H1 (cell line): ENCODE measurements at regions not wholly inside any gene's neighbourhood (a gene's known extent, or its start where the extent isn't known, plus 50 kb on each side); places are given as distances from the start of the nearest gene placed in this dataset.

Experiments used
- CTCF ChIA-PET: fragments of 300-600 bp; sonication (Branson Sonifier 250); formaldehyde crosslinking; loops from one replicate; lab custom pipeline; 2021; ENCODE audit not compliant: partially characterized antibody; lab: Charles Lee
- POLR2A ChIA-PET: fragments of 300-600 bp; sonication (Branson Sonifier 250); formaldehyde crosslinking; loops from one replicate; lab custom pipeline; 2021; ENCODE audit warnings: inconsistent platforms; ENCODE audit not compliant: partially characterized antibody; lab: Charles Lee
- DNase-seq, 2 experiments: peaks; one replicate each; pipeline versions ENCODE4 v3.0.0 to v3.0.0-alpha.2; 2010 to 2022; ENCODE audit warnings: low spot score in 2 of 2, low read depth in 1 of 2, mixed read lengths in 1 of 2
- FAIRE-seq: peaks from 2 replicates; lab custom pipeline; 2011; peaks lifted over from hg19 to GRCh38; lab: Jason Lieb, UNC
- H2AFZ ChIP-seq: 2 replicates; pipeline ENCODE4 v1.8.1; 2012; ENCODE audit warnings: low read length, inconsistent platforms
- H2AK5ac ChIP-seq: 2 replicates; pipeline ENCODE4 v1.6.1; 2013; ENCODE audit warnings: low read depth, low read length
- H2BK120ac ChIP-seq: replicated peaks from 2 replicates; pipeline ENCODE3; 2013; ENCODE audit warnings: low read depth, low read length, inconsistent platforms
- H2BK12ac ChIP-seq: 2 replicates; pipeline ENCODE4 v1.6.1; 2013; ENCODE audit warnings: low read depth, low read length
- H2BK15ac ChIP-seq: 2 replicates; pipeline ENCODE4 v1.6.1; 2013; ENCODE audit warnings: low read length
- H2BK20ac ChIP-seq: 2 replicates; pipeline ENCODE4 v1.6.1; 2013; ENCODE audit warnings: low read length
- H2BK5ac ChIP-seq: 2 replicates; pipeline ENCODE4 v1.6.1; 2013; ENCODE audit warnings: low read depth, low read length
- H3K14ac ChIP-seq: 2 replicates; pipeline ENCODE4 v1.6.1; 2013; ENCODE audit warnings: inconsistent platforms; ENCODE audit not compliant: insufficient read length
- H3K18ac ChIP-seq: 2 replicates; pipeline ENCODE4 v1.6.1; 2013; ENCODE audit warnings: low read length; ENCODE audit errors: extremely low read depth
- H3K23ac ChIP-seq: 2 replicates; pipeline ENCODE4 v1.6.1; 2013; ENCODE audit warnings: inconsistent platforms; ENCODE audit not compliant: insufficient read length
- H3K23me2 ChIP-seq: 2 replicates; pipeline ENCODE4 v1.6.1; 2013; ENCODE audit warnings: low read depth, low read length
- H3K27ac ChIP-seq: 2 replicates; pipeline ENCODE4 v1.6.1; 2011; ENCODE audit warnings: low read depth, low read length, inconsistent platforms
- H3K27me3 ChIP-seq, 4 experiments: replicated peaks in 1 of 4; 1 replicate in 1 of 4; 2 replicates in 3 of 4; pipeline versions ENCODE4 v1.6.1 to v1.8.1; 2011 to 2013; ENCODE audit warnings: low read length in 3 of 4, mild to moderate bottlenecking in 3 of 4, inconsistent platforms in 2 of 4, mixed read lengths in 2 of 4, moderate library complexity in 1 of 4; ENCODE audit not compliant: control insufficient read depth in 3 of 4, insufficient read depth in 3 of 4; ENCODE audit errors: extremely low read depth in 1 of 4
- H3K36me3 ChIP-seq, 4 experiments: 2 replicates each; pipeline versions ENCODE4 v1.6.1 to v1.8.1; 2011 to 2013; ENCODE audit warnings: mild to moderate bottlenecking in 4 of 4, low read length in 3 of 4, moderate library complexity in 2 of 4, control low read depth in 1 of 4, inconsistent platforms in 1 of 4; ENCODE audit not compliant: insufficient read depth in 4 of 4, control insufficient read depth in 2 of 4
- H3K4ac ChIP-seq: replicated peaks from 2 replicates; pipeline ENCODE3; 2013; ENCODE audit warnings: low read length, low read depth, mixed read lengths, inconsistent platforms; ENCODE audit not compliant: insufficient read length
- H3K4me1 ChIP-seq, 4 experiments: replicated peaks in 1 of 4; 1 replicate in 1 of 4; 2 replicates in 3 of 4; pipeline versions ENCODE4 v1.6.1 to v1.8.1; 2011 to 2013; ENCODE audit warnings: low read length in 3 of 4, inconsistent platforms in 2 of 4, mixed read lengths in 1 of 4; ENCODE audit not compliant: insufficient read depth in 4 of 4, control insufficient read depth in 3 of 4
- H3K4me2 ChIP-seq, 2 experiments: 2 replicates each; pipeline versions ENCODE4 v1.6.1 to v1.8.1; 2011 to 2013; ENCODE audit warnings: low read depth in 2 of 2, low read length in 2 of 2, control low read depth in 1 of 2, inconsistent platforms in 1 of 2, mild to moderate bottlenecking in 1 of 2; ENCODE audit not compliant: insufficient read depth in 1 of 2
- H3K4me3 ChIP-seq, 4 experiments: fragments of 200-600, 300-600 bp in 1 of 4; sonication (generic), shearing (Covaris generic), sonication (Bioruptor Twin) in 1 of 4; 2 replicates each; pipeline versions ENCODE4 v1.5.1 to v1.8.1; 2011 to 2016; ENCODE audit warnings: low read length in 4 of 4, low read depth in 3 of 4, control low read depth in 2 of 4, inconsistent platforms in 2 of 4, mild to moderate bottlenecking in 2 of 4, mixed read lengths in 1 of 4, moderate library complexity in 1 of 4; ENCODE audit not compliant: insufficient read depth in 2 of 4; ENCODE audit errors: extremely low read depth in 1 of 4
- H3K56ac ChIP-seq: replicated peaks from 2 replicates; pipeline ENCODE3; 2013; ENCODE audit warnings: low read depth, mild to moderate bottlenecking, mixed read lengths, low read length, inconsistent platforms; ENCODE audit not compliant: insufficient read length
- H3K79me1 ChIP-seq: 2 replicates; pipeline ENCODE4 v1.6.1; 2013; ENCODE audit warnings: low read depth, low read length, control low read depth
- H3K79me2 ChIP-seq, 2 experiments: 2 replicates each; pipeline versions ENCODE4 v1.6.1 to v1.8.1; 2012 to 2013; ENCODE audit warnings: low read length in 2 of 2, mild to moderate bottlenecking in 2 of 2, inconsistent platforms in 1 of 2; ENCODE audit not compliant: insufficient read depth in 2 of 2, control insufficient read depth in 1 of 2
- H3K9ac ChIP-seq, 4 experiments: replicated peaks in 1 of 4; 1 replicate in 1 of 4; 2 replicates in 3 of 4; pipeline versions ENCODE4 v1.6.1 to v1.8.1; 2011 to 2013; ENCODE audit warnings: low read depth in 3 of 4, low read length in 3 of 4, control low read depth in 2 of 4, mild to moderate bottlenecking in 2 of 4, moderate library complexity in 2 of 4, inconsistent platforms in 1 of 4; ENCODE audit errors: extremely low read depth in 1 of 4
- H3K9me3 ChIP-seq, 2 experiments: 2 replicates each; pipeline versions ENCODE4 v1.6.1 to v1.8.1; 2012 to 2013; ENCODE audit warnings: mild to moderate bottlenecking in 2 of 2, moderate library complexity in 2 of 2, control low read depth in 1 of 2, inconsistent platforms in 1 of 2, low read depth in 1 of 2, low read length in 1 of 2, mixed read lengths in 1 of 2; ENCODE audit not compliant: insufficient read depth in 2 of 2
- H4K20me1 ChIP-seq, 2 experiments: replicated peaks in 1 of 2; 2 replicates each; pipeline versions ENCODE3 to v1.8.1; 2011 to 2013; ENCODE audit warnings: inconsistent platforms in 2 of 2, low read length in 2 of 2, mild to moderate bottlenecking in 1 of 2; ENCODE audit not compliant: insufficient read depth in 2 of 2, control insufficient read depth in 1 of 2
- H4K5ac ChIP-seq: 2 replicates; pipeline ENCODE4 v1.6.1; 2013; ENCODE audit warnings: low read length, low read depth, mixed read lengths, inconsistent platforms; ENCODE audit not compliant: insufficient read length
- H4K8ac ChIP-seq: 2 replicates; pipeline ENCODE4 v1.8.0; 2013; ENCODE audit warnings: mild to moderate bottlenecking, moderate library complexity, low read length, inconsistent platforms; ENCODE audit not compliant: insufficient read depth; ENCODE audit errors: extremely low read depth
- H4K91ac ChIP-seq: replicated peaks from 2 replicates; pipeline ENCODE3; 2013; ENCODE audit warnings: low read length, mixed read lengths, inconsistent platforms; ENCODE audit not compliant: insufficient read length
- CTCF ChIP-seq, 3 experiments: IDR thresholded peaks; 1 replicate in 2 of 3; 2 replicates in 1 of 3; pipeline versions ENCODE4 v1.5.1 to v1.6.1; 2011; ENCODE audit warnings: low read length in 3 of 3, mild to moderate bottlenecking in 3 of 3, inconsistent platforms in 2 of 3, low read depth in 1 of 3, moderate library complexity in 1 of 3; ENCODE audit not compliant: insufficient read depth in 1 of 3; ENCODE audit errors: control extremely low read depth in 1 of 3
- HDAC2 ChIP-seq, 2 experiments: fragments of 300-600 bp in 1 of 2; sonication (generic) in 1 of 2; IDR thresholded peaks; 2 replicates each; pipeline ENCODE4 v1.6.1; 2011 to 2012; ENCODE audit warnings: low read depth in 2 of 2, low read length in 2 of 2, mild to moderate bottlenecking in 2 of 2, moderate library complexity in 2 of 2, borderline replicate concordance in 1 of 2, inconsistent platforms in 1 of 2
- RAD21 ChIP-seq, 2 experiments: IDR thresholded peaks in 1 of 2; conservative IDR thresholded peaks in 1 of 2; 2 replicates each; pipeline ENCODE4 v1.6.1; 2011; ENCODE audit warnings: low read depth in 2 of 2, low read length in 2 of 2, improper control_type of control experiment in 1 of 2, inconsistent platforms in 1 of 2, mild to moderate bottlenecking in 1 of 2, moderate library complexity in 1 of 2

GRCh38 chr5:108451269-108451668 lies 69.4 kb upstream of the FBXL17 start:
- no peak overlapping the region for H3K27ac ChIP-seq
- no peak overlapping the region for H3K4me3 ChIP-seq
- no peaks in the 10 kb centered on the region for H4K20me1 ChIP-seq
- H3K79me2 ChIP-seq = no peaks in the 10 kb centered on the region
- no peak overlapping the region for H2BK12ac ChIP-seq
- H3K27me3 ChIP-seq = no peaks in the 10 kb centered on the region
- no peak overlapping the region for H4K5ac ChIP-seq
- no peaks in the 10 kb centered on the region for H3K36me3 ChIP-seq
- no peak overlapping the region for H3K56ac ChIP-seq
- no peak overlapping the region for H3K4ac ChIP-seq
- H2AFZ ChIP-seq = no peak overlapping the region
- no peak overlapping the region for H3K18ac ChIP-seq
- CTCF ChIA-PET = interaction anchor here (0.6 to 1.8 kb wide), 5 partner anchors 18 to 592 kb away, joined by 3 to 5 read pairs (median 3); no protein-coding TSS in a partner anchor
- no peak overlapping the region for H3K9ac ChIP-seq
- H3K4me2 ChIP-seq = no peak overlapping the region
- no peak overlapping the region for H3K23ac ChIP-seq
- peaks cover 11 to 13% of the 10 kb centered on the region in 2 experiments; a peak in 3 of 4 replicates for H3K9me3 ChIP-seq
- H2AK5ac ChIP-seq = no peak overlapping the region
- no peak overlapping the region for H2BK20ac ChIP-seq
- no peak overlapping the region for H2BK15ac ChIP-seq
- FAIRE-seq (no peak), DNase-seq (no peak)
- H2BK5ac ChIP-seq = no peak overlapping the region
- POLR2A ChIA-PET = no interaction called here
- no peaks in the 10 kb centered on the region for H3K4me1 ChIP-seq
- no peak overlapping the region for H2BK120ac ChIP-seq
- no peak overlapping the region for H4K91ac ChIP-seq
- no peak overlapping the region for H4K8ac ChIP-seq
- no peak overlapping the region for H3K14ac ChIP-seq
- no peaks in the 10 kb centered on the region for H3K23me2 ChIP-seq
- no peaks in the 10 kb centered on the region for H3K79me1 ChIP-seq
- no peak for TF ChIP-seq HDAC2 (IDR thresholded peaks at IDR 0.05; ENCODE audit: borderline replicate concordance in 1 of 2, low read depth in 2 of 2, low read length in 2 of 2)
- peak in 1 of 3 experiments; percentile 25; a peak in 2 of 4 replicates for TF ChIP-seq CTCF (IDR thresholded peaks at IDR 0.05; ENCODE audit: control extremely low read depth in 1 of 3, insufficient read depth in 1 of 3, low read depth in 1 of 3, low read length in 3 of 3)
- TF ChIP-seq RAD21 (IDR thresholded peaks at IDR 0.05 in 1 of 2, conservative IDR thresholded peaks at IDR 0.05 in 1 of 2; ENCODE audit: low read depth in 2 of 2, low read length in 2 of 2) = peak in 1 of 2 experiments; percentile 57
- TF ChIP-seq, all 59 proteins: peak for 2
